ENCODE measurements at regions not wholly inside any gene's neighbourhood (a gene's known extent, or its start where the extent isn't known, plus 50 kb on each side); places are given as distances from the start of the nearest gene placed in this dataset.
"Not testable (repeated sequence)": the region's sequence is repeated elsewhere in the genome, so short reads cannot be mapped to it uniquely, and the experiment has no call there.

DNA sequence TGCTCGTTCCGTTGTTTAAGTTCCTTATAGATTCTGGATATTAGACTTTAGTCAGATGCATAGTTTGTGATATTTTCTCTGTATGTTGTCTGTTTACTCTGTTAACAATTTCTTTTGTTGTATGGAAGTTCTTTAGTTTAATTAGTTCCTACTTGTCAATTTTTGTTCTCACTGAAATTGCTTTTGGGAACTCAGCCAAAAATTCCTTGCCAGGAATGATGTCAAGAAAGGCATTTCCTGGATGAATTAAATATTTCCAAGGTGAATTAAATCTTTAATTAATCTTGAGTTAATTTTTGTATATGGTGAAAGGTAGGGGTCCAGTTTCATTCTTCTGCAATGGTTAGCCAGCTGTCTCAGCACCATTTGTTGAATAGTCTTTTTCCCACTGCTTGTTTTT, 406.2 kb upstream of the NOX3 start:
- ATAC-seq (ENCODE audit: low read depth) (no peak), DNase-seq (no peak)
- no peak overlapping the region for H3K27ac Mint-ChIP-seq
- H3K36me3 Mint-ChIP-seq: no peaks in the 10 kb centered on the region
- H3K9me3 Mint-ChIP-seq: peaks cover 14% of the 10 kb centered on the region
- POLR2A ChIA-PET: no interaction called here
- H3K4me3 Mint-ChIP-seq: no peak overlapping the region
- no peaks in the 10 kb centered on the region for H3K4me1 Mint-ChIP-seq
- H3K27me3 Mint-ChIP-seq: no peaks in the 10 kb centered on the region

DNA sequence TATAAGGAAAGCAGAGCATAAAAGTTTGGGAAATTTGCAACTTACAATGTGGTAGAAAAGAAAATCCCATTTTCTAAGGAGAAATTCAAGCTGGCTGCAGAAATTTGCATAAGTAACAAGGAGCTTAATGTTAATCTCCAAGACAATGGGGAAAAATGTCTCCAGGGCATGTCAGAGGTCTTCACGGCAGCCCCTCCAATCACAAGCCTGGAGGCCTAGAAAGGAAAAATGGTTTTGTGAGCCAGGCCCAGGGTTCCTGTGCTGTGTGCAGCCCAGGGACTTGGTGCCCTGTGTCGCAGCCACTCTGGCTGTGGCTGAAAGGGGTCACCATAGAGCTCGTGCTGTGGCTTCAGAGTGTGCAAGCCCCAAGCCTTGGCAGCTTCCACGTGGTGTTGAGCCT, 403.3 kb upstream of the NOX3 start:
- H3K4me1 Mint-ChIP-seq; H3K27ac Mint-ChIP-seq; POLR2A ChIA-PET; H3K36me3 Mint-ChIP-seq; H3K4me3 Mint-ChIP-seq; ATAC-seq (ENCODE audit: low read depth); DNase-seq; H3K27me3 Mint-ChIP-seq: not testable (repeated sequence)
- peaks cover 13% of the 10 kb centered on the region for H3K9me3 Mint-ChIP-seq

GRCh38 chr6:155854787-155855186, 399.1 kb upstream of the NOX3 start:
- H3K9me3 Mint-ChIP-seq: peaks cover 9% of the 10 kb centered on the region
- DNase-seq: no peak
- ATAC-seq (ENCODE audit: low read depth): no peak
- H3K36me3 Mint-ChIP-seq: no peaks in the 10 kb centered on the region
- H3K27ac Mint-ChIP-seq: no peak overlapping the region
- H3K27me3 Mint-ChIP-seq: no peaks in the 10 kb centered on the region
- no peak overlapping the region for H3K4me3 Mint-ChIP-seq
- POLR2A ChIA-PET: no interaction called here
- H3K4me1 Mint-ChIP-seq: peaks cover 3% of the 10 kb centered on the region

DNA sequence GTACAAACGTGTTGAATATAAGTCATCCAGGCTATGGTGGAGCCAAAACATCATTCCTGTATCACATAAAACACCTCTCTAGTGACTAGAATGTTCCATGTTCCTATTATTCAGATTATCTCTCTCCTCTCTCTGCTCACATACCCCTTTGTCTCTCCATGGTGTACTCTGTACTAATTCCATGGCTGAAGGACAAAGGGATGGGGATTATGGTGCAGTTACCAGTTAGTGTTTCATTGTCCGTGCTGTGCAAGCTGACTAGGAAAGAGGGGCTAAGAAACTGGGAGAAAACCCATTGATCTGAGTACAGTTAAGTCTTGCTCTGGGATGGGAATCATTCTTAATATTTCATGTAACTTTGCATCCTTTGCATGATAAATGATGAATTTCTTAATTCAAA, 397.4 kb upstream of the NOX3 start:
- Mint-ChIP-seq H3K27me3 (no peaks in the 10 kb centered on the region), H3K4me1 (peaks cover 3% of the 10 kb centered on the region), H3K27ac (no peak overlapping the region), H3K9me3 (peaks cover 2% of the 10 kb centered on the region), H3K4me3 (no peak overlapping the region), H3K36me3 (no peaks in the 10 kb centered on the region)
- DNase-seq (no peak), ATAC-seq (ENCODE audit: low read depth) (no peak)
- POLR2A ChIA-PET: no interaction called here

DNA sequence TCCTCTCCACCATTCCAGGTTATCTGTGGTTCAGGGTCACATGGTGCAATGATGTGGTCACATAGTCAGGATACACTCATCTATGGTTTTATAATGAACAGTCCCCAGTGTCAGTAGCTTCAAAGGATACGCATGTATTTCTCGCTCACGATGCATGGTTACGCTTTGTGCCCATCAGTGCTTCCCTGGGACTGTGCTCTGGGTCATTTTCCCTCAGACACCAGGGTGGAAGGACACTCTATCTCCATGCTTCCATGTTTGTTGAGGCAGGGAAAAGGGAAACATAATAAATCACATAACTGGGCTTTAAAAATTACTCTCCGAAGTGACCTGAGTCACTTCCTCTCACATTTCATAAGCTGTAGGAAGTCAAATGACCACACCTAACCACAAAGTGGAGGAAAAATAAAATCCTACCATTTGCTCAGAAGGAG, 394.8 kb upstream of the NOX3 start:
- ATAC-seq (ENCODE audit: low read depth): no peak
- Mint-ChIP-seq H3K9me3 (peaks cover 5% of the 10 kb centered on the region), H3K4me3 (no peak overlapping the region), H3K27me3 (no peaks in the 10 kb centered on the region), H3K27ac (no peak overlapping the region), H3K36me3 (no peaks in the 10 kb centered on the region), H3K4me1 (peaks cover 3% of the 10 kb centered on the region)
- POLR2A ChIA-PET: no interaction called here
- DNase-seq: no peak

DNA sequence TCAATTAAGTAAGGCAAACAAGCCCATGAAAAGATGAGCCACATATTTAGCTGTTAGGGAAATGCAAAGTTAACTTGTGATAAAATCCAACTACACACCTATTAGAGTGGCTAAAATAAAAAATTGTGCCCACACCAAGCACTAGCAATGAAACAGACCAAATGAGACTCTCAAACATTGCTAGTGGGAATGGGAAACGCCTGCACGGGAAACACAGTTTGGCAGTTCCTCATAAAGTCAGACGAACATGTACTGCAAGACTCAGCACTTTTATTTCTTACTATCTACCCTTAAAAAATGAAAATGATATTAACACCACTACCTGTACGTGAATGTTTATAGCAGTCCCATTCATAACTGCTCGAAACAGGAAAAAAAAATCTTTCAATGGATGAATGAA, 392.1 kb upstream of the NOX3 start:
- POLR2A ChIA-PET: no interaction called here

GRCh38 chr6:155837474-155837873, 381.8 kb upstream of the NOX3 start:
- POLR2A ChIA-PET: no interaction called here
- Mint-ChIP-seq H3K9me3 (no peaks in the 10 kb centered on the region), H3K27ac (no peak overlapping the region), H3K27me3 (peaks cover 5% of the 10 kb centered on the region), H3K4me3 (no peak overlapping the region), H3K36me3 (no peaks in the 10 kb centered on the region), H3K4me1 (no peaks in the 10 kb centered on the region)
- no peak for DNase-seq
- no peak for ATAC-seq (ENCODE audit: low read depth)

More for the DNA sequence above, 392.1 kb upstream of the NOX3 start:
- H3K9me3 Mint-ChIP-seq: peaks cover 5% of the 10 kb centered on the region
- no peaks in the 10 kb centered on the region for H3K27me3 Mint-ChIP-seq
- no peak for ATAC-seq (ENCODE audit: low read depth)
- no peak for DNase-seq
- H3K36me3 Mint-ChIP-seq: no peaks in the 10 kb centered on the region
- peaks cover 3% of the 10 kb centered on the region for H3K4me1 Mint-ChIP-seq
- H3K4me3 Mint-ChIP-seq: no peak overlapping the region
- no peak overlapping the region for H3K27ac Mint-ChIP-seq

GRCh38 chr6:155832596-155832995, 377.0 kb upstream of the NOX3 start:
- H3K4me1 Mint-ChIP-seq: no peaks in the 10 kb centered on the region
- peaks cover 2% of the 10 kb centered on the region for H3K27me3 Mint-ChIP-seq
- no peak overlapping the region for H3K27ac Mint-ChIP-seq
- no peaks in the 10 kb centered on the region for H3K9me3 Mint-ChIP-seq
- ATAC-seq (ENCODE audit: low read depth): no peak
- no peak overlapping the region for H3K4me3 Mint-ChIP-seq
- no peak for DNase-seq
- POLR2A ChIA-PET: no interaction called here
- no peaks in the 10 kb centered on the region for H3K36me3 Mint-ChIP-seq

GRCh38 chr6:155830531-155830930, 374.9 kb upstream of the NOX3 start:
- Mint-ChIP-seq H3K27ac (no peak overlapping the region), H3K27me3 (no peaks in the 10 kb centered on the region), H3K4me3 (no peak overlapping the region), H3K36me3 (no peaks in the 10 kb centered on the region), H3K4me1 (no peaks in the 10 kb centered on the region), H3K9me3 (no peaks in the 10 kb centered on the region)
- ATAC-seq (ENCODE audit: low read depth) (no peak), DNase-seq (no peak)
- POLR2A ChIA-PET: no interaction called here

DNA sequence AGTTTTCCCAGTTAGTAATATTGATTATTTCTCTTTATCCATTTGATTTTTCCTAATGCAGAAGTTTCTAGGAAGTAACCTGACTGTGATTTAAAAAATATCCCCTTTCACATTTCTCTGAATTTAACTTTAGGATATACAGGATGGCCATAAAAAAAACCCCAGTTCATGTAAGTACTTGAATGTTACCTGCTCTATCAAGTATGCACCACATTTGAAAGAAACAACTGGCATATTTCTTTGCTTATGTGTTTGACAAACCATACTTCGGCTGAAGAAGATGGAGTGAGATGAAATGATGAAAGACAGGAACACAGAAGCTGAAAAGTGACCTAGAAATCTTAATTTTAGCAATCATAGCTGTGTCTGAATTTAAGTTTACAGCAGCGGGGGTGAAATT, 374.0 kb upstream of the NOX3 start:
- no peak for DNase-seq
- H3K27me3 Mint-ChIP-seq: no peaks in the 10 kb centered on the region
- H3K36me3 Mint-ChIP-seq: no peaks in the 10 kb centered on the region
- H3K4me3 Mint-ChIP-seq: no peak overlapping the region
- ATAC-seq (ENCODE audit: low read depth): no peak
- POLR2A ChIA-PET: no interaction called here
- H3K4me1 Mint-ChIP-seq: no peaks in the 10 kb centered on the region
- H3K9me3 Mint-ChIP-seq: no peaks in the 10 kb centered on the region
- H3K27ac Mint-ChIP-seq: no peak overlapping the region

- no peaks in the 10 kb centered on the region for H3K4me1 Mint-ChIP-seq
- H3K27me3 Mint-ChIP-seq: no peaks in the 10 kb centered on the region
- H3K36me3 Mint-ChIP-seq: no peaks in the 10 kb centered on the region
- no peak overlapping the region for H3K4me3 Mint-ChIP-seq
- no peak for ATAC-seq (ENCODE audit: low read depth)
- POLR2A ChIA-PET: no interaction called here
- DNase-seq: no peak
- H3K27ac Mint-ChIP-seq: no peak overlapping the region
- H3K9me3 Mint-ChIP-seq: no peaks in the 10 kb centered on the region
Observed at GRCh38 chr6:155828989-155829388, 373.4 kb upstream of the NOX3 start.

GRCh38 chr6:155818698-155819097, 363.1 kb upstream of the NOX3 start:
- Mint-ChIP-seq H3K4me1 (no peaks in the 10 kb centered on the region), H3K27me3 (no peaks in the 10 kb centered on the region), H3K27ac (no peak overlapping the region), H3K9me3 (no peaks in the 10 kb centered on the region), H3K4me3 (no peak overlapping the region), H3K36me3 (no peaks in the 10 kb centered on the region)
- POLR2A ChIA-PET: no interaction called here
- ATAC-seq (ENCODE audit: low read depth) (no peak), DNase-seq (no peak)

- H3K4me3 Mint-ChIP-seq: no peak overlapping the region
- no peak for DNase-seq
- no peaks in the 10 kb centered on the region for H3K27me3 Mint-ChIP-seq
- H3K36me3 Mint-ChIP-seq: no peaks in the 10 kb centered on the region
- H3K9me3 Mint-ChIP-seq: no peaks in the 10 kb centered on the region
- POLR2A ChIA-PET: no interaction called here
- no peaks in the 10 kb centered on the region for H3K4me1 Mint-ChIP-seq
- no peak for ATAC-seq (ENCODE audit: low read depth)
- H3K27ac Mint-ChIP-seq: no peak overlapping the region
Observed at GRCh38 chr6:155813548-155813947, 357.9 kb upstream of the NOX3 start.

- Mint-ChIP-seq H3K27me3 (no peaks in the 10 kb centered on the region), H3K4me1 (no peaks in the 10 kb centered on the region), H3K9me3 (no peaks in the 10 kb centered on the region), H3K27ac (no peak overlapping the region), H3K4me3 (no peak overlapping the region), H3K36me3 (no peaks in the 10 kb centered on the region)
- POLR2A ChIA-PET: no interaction called here
- DNase-seq (no peak), ATAC-seq (ENCODE audit: low read depth) (no peak)
Observed at GRCh38 chr6:155807243-155807642, 351.6 kb upstream of the NOX3 start.

DNA sequence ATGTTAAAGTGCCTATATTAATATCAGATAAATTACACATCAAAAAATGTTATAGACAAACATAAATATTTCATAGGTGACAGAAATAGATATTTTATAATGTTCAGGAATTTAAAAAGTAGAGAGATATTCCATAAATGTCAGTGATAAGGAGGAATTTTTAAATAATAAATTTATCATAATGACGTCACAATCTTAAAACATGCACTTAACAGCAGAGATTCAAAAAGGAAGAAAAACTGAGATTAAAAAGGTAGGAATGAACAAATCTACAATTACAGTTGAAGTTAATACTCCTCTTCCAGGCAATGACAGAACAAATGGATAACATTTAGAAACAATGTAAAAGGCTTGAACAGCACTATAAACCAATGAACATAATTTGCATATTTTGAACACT, 345.4 kb upstream of the NOX3 start:
- H3K27me3 Mint-ChIP-seq: peaks cover 3% of the 10 kb centered on the region
- no peak overlapping the region for H3K4me3 Mint-ChIP-seq
- no peak for ATAC-seq (ENCODE audit: low read depth)
- peaks cover 2% of the 10 kb centered on the region for H3K9me3 Mint-ChIP-seq
- no peak for DNase-seq
- H3K36me3 Mint-ChIP-seq: no peaks in the 10 kb centered on the region
- no peak overlapping the region for H3K27ac Mint-ChIP-seq
- POLR2A ChIA-PET: no interaction called here
- H3K4me1 Mint-ChIP-seq: no peaks in the 10 kb centered on the region

Data from activated naive CD8-positive, alpha-beta T cell treated with anti-CD3 and anti-CD28 coated beads, Interleukin-2, amount 10 ng/mL, durations not matched to agents 7 days and 5 days (primary cell).